ENCODE measurements at regions not wholly inside any gene's neighbourhood (a gene's known extent, or its start where the extent isn't known, plus 50 kb on each side); places are given as distances from the start of the nearest gene placed in this dataset.

DNA sequence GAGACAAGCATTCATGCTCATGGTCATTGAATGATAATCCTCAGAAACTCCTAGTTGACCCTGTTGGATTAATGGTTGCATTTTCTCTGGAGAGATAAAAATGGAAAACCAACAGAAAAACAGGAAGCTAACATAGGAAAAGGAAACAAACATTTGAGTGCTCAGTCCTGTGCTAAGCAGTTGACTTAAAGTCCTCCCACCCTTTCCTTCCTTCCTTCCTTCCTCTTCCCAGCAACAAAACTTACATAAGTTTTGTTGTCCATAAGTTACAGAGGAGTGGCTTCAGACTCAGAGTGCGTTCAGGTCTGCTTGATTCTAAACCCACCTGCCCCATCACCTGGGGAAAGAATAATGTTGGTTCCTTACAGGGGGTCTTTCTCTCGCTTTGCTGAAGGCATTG is 163.8 kb upstream of the RGMA start:
- no peak for DNase-seq (ENCODE audit: low read depth in 3 of 3, low spot score in 2 of 3)

DNA sequence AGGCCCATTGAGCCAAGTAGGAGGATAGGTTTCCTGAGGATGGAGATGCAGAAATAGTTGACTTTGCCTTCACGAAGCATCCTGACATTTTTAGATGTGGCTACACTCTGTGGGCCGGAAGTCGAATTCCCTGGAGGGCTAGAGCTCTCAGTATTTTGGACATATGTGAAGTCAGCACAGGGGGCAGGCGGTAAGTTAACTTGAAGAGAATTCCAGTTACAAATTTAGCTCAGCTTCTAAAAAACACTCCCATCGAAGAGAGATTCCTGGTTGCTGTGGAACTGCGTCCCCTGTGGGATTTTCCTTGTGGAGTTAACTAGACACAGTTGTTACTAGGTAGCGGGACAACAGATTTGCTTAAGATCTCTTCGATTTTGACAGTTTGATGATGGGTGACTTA is 161.9 kb upstream of the RGMA start:
- DNase-seq (ENCODE audit: low read depth in 3 of 3, low spot score in 2 of 3) = no peak

DNA sequence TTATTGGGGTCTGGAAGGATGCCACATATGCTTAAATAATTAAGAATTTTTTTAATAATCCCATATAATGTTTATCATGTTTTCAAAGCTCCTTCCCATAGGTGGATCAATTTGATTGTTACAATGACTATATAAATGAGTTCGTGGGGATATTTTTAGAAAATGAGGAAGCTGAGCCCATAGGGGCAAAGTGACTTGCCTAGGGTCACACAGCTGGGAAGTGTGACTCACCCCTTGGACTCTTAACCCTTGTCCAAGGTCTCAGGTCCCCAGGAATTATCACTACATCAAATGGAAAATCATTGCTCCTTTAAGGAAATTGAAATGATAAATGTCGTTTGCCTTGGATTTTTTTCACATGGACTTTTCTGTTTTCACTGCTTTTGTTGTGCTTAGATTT is 161.2 kb upstream of the RGMA start:
- DNase-seq (ENCODE audit: low read depth in 3 of 3, low spot score in 2 of 3) = no peak

DNA sequence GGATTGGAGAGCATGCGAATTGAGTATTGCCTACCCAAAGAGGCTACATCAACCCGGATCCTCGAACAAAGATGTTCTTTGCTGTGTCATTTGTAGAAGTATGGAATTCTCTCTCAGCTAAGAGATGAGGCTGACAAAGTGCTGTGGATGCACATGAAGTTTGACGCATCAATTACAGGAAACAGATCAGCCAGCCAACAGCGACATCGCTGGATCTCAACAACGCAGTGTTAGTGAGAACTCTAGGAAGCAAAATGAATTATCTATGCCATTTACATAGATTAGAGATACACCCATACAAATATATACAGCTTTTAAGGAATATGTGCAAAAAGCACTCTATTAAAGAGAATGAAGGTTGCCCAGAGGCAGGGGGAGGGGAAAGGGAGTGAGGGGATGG is 160.6 kb upstream of the RGMA start:
- DNase-seq (ENCODE audit: low read depth in 3 of 3, low spot score in 2 of 3) = no peak

DNA sequence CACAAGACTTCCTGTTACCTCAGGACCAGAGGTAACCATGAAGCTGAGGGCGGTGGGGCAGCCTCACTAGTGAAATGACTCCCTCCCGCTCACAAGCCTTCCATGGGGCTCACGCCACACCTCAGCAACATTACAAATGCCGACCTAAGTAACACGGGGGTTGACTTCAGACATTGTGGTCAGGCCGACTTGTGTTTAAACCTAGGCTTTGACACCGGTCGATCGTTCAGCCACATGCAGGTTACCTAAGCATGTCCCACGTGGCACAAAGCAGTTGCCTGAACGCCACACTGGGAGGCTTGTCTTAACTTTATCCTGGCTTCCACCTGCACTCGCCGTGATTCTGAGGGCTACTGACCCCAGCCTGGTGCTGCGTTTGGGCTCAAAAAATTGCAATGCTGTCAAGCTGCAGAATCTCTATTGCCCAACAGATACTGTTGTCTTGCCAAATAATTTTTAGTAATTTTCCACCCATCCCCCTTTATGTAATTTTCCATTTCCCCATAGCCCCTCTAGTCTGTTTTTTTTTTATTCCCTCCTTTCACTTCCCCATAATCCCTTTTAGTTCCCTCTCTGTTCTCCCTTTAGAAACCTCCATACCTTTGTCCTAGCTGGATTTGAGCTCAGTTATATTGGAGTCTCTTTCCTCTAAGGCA is 158.6 kb upstream of the RGMA start:
- DNase-seq (ENCODE audit: low read depth in 3 of 3, low spot score in 2 of 3) = no peak

DNA sequence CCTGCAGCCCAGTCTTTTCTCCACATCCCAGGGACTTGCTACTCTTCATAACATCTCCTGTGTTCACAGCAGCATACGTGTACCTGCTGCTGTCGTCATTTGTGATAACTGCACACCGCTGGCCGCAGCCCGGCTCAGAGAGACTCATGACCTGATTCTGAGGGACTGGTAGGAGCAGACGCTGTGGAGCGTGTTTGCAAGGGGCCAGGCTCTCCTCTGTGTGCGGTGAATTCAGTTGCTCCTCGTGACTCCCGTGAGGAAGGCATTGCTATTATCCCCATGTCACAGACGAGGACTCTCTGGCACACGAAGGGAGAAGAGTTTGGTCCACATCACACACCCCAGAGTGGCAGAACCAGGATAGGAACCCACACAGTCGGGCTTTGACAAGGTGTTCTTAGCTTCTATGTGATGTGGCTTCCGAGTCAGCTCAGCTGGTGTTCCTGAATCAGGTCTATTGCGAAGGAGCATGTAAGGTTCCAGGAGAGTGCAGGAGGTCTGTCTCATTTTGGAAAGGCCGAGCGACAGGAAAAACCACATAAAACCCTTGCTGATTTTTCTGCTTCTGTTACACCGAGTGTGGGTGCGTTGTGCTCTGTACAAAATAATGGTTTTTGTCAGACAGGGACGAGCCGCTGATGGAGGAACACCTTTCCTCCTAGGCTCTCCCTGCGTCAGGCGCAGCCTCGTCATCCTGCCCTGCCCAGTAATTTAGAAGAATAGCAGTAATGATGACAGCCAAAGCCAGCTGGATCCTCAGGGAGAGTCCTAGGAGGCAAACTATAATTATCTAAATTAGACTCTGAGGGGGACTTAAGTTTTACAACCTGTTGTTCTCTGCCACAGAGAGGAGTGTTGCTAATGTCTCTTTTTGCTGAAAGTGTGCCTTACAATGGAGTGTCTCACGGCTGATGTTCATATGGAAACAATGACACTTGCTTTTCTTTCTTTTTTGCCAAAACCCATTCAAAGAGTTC is 157.5 kb upstream of the RGMA start:
- no peak for DNase-seq (ENCODE audit: low read depth in 3 of 3, low spot score in 2 of 3)

DNA sequence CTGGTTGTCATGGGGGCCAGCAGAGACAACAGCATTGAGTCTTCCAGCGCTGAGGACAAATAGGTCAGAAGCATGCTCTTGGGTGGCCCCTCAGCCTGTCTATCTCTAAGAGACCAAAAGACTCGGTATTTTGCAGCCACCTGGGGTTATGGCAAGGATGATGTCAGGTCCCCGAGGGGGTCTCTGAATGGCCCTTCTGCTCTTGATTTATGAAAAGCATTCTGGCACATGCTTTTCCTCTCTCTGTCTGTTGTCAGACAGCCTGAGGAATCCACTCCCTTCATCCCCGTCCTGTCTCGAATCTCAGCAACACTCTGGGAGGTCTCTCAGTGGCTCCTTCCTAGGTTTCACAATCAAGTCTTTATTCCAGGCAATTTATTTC is 156.6 kb upstream of the RGMA start:
- no peak for DNase-seq (ENCODE audit: low read depth in 3 of 3, low spot score in 2 of 3)

DNA sequence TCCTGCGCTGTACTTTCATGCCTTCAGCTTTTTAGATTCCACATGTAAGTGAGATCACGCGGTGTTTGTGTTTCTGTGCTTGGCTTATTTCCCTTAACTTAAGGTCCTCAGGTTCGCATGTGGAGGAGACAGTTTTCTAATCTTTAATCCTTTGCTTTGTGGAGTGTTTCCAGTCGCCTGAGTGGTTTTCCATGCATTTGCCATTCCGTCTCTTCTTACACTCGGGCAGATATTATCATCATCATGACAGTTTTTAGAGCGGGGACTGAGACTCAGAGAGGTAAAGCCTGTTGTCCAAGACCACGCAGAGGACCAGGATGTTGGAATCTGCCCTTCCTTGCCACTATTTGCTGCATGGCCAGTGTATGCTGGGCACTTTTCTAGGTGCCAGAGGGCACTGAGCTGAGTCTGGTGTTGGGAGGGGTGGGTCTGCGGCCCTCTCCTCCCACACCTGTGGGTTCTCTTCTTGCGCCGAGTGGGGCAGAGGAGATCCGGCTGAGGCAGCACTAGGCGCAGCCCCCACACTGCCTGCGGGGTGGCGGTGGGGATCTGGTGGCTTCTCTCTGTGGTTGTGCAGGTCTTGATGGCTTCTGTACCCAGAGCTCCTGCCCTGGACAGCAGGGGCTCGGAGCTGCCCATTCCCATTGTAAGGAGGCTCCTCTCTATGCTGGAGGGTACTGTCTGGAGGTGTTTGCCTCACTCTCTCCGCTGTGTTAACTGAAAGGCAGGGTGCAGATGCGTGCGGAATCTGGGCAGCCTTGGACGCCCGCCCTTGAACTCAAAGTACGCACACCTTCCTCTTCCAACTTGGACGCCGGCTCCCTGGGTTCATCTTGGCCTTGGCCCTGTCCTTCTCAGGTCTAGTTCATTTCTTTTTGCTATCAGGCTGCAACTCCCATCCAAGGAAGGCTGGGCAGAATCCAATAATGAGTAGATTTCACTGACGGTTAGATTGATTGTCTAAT is 156.0 kb upstream of the RGMA start:
- DNase-seq (ENCODE audit: low read depth in 3 of 3, low spot score in 2 of 3) = peak in 1 of 3 donors; percentile 29

DNA sequence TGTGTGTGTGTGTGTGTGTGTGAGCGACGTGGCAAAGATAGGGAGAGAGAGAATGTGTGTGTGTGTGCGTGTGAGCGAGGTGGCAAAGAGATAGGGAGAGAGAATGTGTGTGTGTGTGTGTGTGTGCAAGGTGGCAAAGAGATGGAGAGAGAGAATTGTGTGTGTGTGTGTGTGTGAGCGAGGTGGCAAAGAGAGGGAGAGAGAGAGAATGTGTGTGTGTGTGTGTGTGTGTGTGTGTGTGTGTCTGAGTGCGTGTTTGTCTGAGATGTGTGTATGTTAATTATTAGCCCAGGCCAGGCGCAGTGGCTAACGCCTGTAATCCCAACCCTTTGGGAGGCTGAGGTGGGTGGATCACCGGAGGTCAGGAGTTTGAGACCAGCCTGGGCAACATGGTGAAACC is 154.6 kb upstream of the RGMA start:
- DNase-seq (ENCODE audit: low read depth in 3 of 3, low spot score in 2 of 3) = no peak

DNA sequence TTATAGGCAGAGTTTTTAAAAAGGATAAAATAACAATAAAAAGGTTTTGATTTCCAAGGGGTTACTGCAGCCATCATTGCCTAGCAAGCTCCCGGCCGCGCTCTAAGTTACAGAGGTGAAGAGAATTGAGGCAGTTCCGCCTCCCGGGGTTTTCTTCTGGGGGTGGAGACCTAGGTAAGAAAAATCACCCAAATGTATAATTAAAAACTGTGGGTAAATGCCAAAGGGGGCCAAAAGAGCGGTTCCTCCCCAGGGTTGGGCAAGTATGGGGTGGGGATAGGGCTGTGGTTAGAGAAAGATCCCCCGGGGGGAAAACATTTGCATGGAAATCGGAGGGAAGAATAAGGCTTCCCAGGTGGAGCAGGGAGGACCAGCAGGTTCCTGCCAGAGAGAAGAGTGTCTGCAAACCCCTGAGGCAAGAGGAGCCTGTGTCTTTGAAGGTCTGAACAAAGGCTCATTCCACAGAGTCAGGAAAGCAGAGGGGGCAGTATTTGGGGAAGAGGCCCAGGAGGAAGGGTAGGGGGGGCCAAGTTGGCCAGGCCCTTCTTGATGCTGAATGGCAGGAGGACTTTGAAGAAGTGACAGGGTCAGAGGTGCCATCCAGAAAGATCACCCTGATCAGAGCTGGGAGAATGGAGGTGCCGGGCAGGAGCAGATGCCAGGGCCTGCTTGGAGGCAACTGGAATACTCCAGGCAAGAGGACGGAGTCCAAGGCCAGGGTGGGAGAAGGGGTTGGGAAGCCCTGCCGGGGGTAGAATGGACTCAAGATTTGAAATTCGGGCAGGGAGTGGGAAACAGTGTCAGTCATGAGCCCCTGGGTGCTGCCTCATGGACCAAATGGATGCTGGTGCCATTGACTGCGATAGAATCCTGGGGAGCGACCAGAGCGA is 152.9 kb upstream of the RGMA start:
- no peak for DNase-seq (ENCODE audit: low read depth in 3 of 3, low spot score in 2 of 3)

DNA sequence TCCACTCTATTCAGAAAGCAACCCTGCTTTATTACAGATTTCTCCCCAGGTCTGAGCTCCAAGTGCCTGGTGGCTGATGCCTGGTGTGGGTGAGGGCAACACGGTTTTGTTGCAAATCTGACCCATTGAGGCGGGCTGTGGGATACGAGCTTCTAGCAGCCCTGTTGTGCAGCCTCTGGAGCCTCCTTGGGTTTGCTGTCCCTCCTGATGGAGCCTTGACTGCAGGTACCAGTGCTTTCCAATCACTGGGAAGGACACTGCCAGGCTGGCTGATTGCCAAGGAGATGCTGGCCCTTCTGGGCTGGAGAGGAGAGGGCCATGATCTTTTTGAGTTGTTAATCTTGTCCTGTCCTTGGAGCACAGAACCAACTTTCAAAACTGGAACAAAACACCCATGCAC is 151.0 kb upstream of the RGMA start:
- DNase-seq (ENCODE audit: low read depth in 3 of 3, low spot score in 2 of 3) = no peak

DNA sequence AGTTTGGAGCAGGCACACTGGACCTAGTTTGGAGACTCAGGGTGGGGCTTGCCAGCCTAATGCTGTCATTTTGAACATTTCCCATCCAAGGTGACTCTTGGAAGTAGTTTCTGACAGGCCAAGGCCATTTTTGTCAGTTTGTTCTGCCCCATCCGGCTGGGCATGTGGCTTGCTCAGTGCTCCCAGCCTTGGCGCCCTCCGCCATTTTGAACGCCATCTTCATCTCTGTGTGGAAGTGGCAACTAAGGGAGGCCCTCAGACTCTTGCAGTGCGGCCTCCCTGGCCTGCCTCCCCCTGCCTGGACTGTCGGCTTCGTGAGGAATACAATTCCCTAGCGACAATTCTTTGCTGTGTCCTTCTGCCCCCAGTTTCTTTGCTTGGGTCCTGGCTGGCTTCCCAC is 150.6 kb upstream of the RGMA start:
- DNase-seq (ENCODE audit: low read depth in 3 of 3, low spot score in 2 of 3) = no peak

DNA sequence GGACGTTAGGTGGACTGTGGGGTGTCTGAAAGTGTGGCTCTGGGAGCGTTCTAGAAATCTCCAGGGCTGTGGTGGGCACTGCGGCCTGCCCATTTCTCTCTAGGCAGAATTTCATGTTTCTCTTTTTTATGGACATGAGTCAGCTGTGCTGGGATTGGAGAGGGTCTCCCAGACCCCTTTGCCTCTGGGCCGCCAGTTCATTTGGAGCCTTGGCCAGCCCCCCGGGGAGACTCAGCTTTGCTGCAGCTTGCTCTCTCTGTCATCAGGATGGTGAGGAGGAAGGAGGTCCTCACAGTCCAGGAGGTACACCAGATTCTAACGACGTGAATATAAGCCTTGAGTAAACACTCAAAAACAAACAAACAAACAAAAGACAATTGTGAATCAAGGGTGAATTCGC is 149.6 kb upstream of the RGMA start:
- no peak for DNase-seq (ENCODE audit: low read depth in 3 of 3, low spot score in 2 of 3)

DNA sequence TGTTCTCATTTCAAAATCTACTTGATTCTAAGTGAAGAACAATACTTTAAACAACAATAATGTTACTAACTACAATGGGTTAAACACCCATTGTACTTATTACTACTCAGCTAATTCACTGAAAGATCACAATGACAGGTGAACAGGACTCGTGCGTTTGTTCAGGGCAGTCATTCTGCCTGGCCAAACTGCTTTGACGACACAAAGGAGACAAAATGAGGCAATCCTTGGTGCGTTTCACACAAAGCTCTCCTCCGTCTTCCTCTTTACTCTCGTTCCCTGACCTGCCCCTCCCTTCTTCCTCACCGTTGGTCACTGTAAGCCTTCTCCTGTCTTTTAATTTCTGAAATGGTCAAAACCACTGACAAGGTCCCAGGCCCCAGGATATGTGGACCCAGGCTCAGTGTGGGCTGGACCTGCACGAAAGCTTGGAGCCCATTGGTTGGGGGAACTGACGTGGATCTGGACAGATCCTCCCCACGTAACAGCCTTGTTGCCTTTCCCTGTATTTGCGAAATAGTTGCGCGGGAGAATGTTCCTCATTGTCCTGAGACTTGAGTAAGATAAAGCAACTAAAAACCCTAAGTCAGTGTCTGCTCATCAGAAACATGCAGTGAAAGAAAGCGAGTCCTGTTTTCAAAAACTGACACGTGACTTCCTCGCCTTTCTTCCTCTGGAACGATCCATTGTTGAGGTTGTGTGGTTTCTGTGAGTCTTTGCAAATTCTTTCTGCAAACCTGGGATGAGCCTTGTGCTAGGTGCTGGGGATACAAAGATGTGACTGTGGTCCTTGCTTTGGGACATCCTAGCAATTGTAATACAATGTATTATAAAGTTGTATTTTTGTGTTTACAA is 147.1 kb upstream of the RGMA start:
- DNase-seq (ENCODE audit: low read depth in 3 of 3, low spot score in 2 of 3) = no peak

DNA sequence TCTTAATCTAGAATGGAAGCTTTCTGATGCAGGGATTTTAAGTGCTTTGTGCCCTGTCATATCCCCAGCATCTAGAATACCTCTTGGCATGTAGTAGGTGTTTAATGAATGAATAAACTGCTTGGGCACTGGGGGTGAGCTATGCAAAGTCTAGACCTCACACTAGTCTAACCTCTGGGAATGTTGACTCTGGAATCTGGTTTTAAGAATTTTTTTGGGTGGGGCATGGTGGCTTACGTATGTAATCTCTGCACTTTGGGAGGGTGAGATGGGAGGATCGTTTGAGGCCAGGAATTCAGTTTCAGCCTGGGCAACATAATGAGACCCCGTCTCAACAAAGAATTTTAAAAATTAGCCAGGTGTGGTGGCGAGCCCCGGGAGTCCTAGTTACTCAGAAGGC is 146.3 kb upstream of the RGMA start:
- DNase-seq (ENCODE audit: low read depth in 3 of 3, low spot score in 2 of 3) = no peak

DNA sequence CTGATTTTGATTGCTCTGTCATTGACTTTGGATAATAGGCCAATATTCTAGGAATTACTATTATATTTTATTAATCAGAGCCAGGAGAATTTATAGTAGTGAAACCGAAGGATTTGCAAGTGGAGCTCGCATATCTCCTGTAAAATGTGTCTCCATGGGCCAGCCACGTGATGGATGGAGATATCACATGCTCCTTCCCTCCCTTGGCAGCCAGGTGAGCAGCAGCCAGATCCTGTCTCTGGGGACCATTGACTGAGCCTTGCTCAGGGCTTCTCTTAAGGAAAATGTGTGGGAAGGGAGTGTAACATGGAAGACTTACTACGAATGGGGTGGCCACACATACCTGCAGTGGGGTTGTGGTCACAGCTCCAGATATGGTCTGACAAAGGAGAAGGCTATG is 144.7 kb upstream of the RGMA start:
- no peak for DNase-seq (ENCODE audit: low read depth in 3 of 3, low spot score in 2 of 3)

DNA sequence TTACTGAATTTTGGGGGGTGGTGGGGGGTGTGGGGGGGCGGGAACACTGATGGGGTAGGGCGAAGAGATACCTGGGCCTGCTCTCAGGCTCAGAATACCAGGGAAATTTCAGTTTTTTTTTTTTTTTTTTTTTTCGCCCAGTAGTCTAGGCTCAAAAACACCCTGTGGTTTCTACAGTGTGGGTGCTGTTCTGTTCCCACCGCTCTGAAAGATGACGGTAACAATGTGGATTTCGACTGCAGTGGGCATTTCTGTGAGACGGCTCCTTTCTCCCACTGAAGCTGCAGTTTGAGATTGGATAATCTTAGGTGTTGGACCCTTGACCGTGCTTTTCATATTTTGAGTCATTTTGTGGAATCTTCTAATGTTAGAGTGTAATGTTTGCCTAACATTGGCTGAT is 143.8 kb upstream of the RGMA start:
- DNase-seq (ENCODE audit: low read depth in 3 of 3, low spot score in 2 of 3) = no peak

DNA sequence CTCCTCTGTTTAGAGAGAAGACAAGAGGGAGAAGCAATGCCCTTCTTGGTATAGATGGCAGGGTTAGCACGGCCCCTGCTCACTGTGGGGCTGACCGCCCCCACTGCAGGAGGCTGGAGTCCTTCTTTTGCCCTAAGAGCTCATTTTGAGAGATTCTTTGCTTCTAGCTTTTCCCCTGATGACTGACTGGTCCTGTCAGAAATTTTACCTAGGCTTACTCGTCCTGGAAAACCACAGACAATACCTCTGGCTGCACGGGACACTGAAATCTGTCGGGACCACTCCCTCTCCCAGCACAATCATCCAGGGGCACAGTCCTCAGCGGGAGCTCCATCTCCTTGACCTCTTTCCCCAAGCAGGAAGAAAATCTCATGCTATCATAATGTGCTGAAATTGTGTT is 143.0 kb upstream of the RGMA start:
- DNase-seq (ENCODE audit: low read depth in 3 of 3, low spot score in 2 of 3) = no peak

DNA sequence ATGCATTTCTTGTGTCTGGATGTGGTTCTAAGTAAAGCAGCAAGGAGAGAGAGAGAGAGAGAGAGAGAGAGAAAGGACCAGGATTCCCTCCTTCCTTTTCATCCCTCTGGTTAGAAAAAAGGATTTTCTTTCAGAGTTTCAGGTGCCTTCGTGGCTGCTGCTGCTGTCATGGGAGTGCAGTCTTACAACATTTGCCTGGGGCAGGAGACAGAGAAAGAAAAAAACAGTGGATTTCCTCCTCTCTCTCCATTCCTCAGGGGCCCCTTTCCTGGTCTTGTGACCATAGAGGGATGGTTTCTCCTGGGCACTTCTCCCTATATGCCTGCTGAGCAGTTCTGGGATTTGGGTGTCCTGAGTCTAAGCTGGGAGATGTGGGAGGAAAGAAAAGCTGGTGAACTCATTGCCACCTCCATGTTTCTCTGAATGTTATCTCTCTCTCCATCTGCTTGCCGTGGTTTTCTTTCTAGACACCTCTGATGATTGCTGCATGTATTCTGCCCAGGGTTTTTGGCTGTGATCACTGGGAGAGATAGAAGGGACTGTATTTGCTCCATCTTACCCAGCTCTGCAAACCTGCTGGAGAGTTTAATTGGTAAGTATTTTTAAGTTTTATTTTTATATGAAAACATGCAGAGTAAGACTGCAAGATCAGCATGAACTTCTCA is 142.4 kb upstream of the RGMA start:
- no peak for DNase-seq (ENCODE audit: low read depth in 3 of 3, low spot score in 2 of 3)
